ENCODE measurements at regions not wholly inside any gene's neighbourhood (a gene's known extent, or its start where the extent isn't known, plus 50 kb on each side); places are given as distances from the start of the nearest gene placed in this dataset.

DNA sequence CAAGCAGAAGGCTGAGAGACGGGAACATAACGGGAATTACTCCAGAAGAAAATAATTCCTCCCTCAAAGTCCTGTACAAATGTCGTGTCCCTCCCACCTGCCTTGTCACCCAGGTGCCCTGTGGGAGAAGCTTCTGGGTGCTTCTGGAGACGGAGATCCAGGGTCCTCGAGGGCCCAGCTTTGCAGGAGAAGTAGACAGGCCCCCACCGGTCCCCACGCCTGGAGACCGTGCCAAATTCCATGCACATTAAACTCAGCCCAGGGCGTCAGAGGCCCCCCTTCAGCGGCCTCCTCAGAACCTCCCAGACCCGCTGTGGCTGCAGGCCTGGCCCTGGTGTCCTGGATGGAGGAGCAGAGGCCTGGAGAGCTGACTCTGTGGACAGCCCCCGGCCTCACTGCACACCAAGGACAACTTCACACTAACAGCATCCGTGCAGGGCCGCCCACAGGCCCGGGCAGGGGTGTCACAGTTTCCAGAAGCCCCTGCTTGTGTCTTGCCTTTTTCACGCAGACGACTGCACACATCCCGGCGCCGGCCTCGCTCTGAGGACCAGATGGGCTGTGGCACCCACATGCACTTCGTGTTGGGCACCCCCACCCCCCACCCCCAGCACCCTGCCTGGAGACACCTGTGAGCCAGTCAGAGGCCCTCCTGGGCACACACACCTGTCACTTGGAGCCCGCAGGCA lies 734.3 kb downstream of the BRD1 start:
- no peak for DNase-seq

DNA sequence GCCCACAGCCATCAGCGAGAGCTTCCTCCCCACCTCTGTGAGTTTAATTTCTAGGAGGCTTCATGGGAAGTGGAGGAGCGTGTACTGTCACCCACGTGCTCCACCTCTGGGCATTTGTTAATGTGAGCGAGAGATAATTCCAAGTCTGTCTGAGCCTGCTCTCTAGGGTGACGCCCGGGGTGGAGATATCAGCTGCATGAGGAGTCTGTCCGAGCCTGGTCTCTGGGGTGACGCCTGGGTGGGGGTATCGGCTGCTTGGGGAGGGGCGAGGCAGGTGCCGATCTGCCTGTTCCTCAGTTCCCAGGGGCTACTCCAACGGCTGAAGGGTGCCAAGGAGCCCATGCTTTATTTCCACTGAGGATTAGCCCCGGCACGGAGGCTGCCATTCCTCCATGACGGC lies 735.0 kb downstream of the BRD1 start:
- DNase-seq: no peak

DNA sequence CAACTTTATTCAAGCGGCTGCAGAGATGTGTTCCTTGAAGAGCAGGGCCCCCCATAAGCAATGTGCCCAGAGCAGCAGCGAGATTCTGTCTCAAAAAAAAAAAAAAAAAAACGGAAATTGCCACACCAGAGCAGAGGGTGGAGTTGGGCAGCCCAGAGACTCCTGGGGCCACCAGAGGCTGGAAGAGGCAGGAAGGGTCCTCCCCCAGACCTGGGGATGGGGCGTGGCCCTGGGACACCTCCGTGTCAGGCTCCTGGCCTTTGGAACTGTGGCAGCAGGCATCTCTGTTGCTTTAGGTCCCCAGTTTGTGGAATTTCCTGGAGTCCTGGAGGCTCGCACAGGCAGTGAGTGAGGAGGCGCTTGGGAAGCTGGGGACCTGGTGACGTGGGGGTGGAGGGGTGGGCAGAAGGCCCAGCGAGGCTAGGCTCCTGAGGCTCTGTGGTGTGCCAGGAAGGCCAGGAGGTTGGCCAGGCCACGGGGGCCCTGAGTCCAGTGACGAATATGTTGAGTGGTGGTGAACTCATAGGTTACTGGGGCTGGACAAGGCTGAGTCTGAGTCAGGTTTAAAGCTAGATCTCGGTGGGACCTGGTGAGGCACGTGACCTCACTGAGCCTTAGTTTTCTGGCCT lies 735.6 kb downstream of the BRD1 start:
- DNase-seq: no peak

DNA sequence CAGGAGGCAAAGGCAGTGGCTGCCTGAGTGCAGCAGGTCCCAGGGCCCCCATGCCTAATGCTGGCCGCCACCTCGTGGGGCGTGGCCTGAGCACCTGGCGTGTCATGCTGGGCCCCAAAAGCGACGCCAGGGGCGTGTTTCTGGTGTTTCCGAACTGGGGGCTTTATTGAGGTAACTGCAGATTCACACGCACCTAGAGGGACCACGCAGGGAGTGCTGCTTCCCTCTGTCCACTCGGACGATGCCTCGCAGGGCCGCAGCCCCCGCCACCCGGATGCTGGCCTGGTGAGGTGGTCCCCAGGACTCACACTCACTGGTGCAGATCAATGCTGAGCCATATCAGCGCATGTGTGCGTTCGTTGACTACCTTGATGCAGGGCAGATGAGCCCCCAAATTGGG lies 736.2 kb downstream of the BRD1 start:
- DNase-seq: no peak

DNA sequence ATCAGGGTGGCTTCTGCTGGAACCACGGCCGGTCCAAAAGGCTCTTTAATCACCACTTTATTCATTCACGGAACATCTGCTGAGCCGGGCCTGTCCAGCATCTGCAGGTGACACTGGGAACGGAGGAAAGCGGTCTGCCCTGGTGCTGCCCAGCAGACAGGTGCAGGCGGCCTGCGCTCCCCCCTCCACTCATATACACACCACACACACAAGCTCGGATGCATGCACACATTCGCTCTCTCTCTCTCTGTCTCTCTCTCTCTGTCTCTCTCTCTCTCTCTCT lies 736.9 kb downstream of the BRD1 start:
- DNase-seq: no peak

DNA sequence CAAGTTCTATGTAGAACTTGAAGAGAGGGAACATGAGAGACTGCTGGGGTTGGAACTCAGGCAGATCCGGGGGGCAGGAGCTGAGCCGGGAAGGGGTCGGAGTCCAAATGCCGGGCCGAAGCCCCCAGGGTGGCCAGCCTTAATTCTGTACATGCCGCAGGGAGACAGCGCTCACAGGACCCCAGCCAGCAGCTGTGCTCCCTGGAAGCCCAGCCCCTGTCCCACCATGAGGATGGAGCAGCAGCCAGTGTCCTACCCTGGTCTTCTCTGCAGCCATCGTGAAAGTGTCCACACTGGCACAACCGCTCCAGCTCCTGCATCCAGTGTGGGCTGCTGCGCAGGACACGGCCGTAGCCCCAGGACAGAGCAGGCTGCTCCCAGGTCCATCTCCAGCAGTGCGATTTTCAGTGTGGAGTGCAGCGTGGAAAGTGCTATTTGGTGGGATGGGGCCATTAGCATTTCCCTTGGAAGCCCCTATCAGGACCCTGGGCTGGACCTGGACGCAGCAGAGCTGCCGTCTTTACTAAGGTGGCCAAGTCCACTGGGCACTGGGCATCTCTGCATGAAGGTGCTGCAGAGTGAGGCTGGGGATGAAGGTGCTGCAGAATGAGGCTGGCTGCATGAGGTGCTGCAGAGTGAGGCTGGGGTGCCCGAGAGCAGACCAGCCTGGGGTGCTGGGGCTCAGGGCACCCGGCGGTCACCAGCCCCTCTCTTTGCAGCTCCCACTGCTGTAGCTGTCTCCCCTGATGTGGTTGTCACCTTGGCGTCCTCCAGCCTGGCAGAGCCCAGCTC lies 737.4 kb downstream of the BRD1 start:
- no peak for DNase-seq

DNA sequence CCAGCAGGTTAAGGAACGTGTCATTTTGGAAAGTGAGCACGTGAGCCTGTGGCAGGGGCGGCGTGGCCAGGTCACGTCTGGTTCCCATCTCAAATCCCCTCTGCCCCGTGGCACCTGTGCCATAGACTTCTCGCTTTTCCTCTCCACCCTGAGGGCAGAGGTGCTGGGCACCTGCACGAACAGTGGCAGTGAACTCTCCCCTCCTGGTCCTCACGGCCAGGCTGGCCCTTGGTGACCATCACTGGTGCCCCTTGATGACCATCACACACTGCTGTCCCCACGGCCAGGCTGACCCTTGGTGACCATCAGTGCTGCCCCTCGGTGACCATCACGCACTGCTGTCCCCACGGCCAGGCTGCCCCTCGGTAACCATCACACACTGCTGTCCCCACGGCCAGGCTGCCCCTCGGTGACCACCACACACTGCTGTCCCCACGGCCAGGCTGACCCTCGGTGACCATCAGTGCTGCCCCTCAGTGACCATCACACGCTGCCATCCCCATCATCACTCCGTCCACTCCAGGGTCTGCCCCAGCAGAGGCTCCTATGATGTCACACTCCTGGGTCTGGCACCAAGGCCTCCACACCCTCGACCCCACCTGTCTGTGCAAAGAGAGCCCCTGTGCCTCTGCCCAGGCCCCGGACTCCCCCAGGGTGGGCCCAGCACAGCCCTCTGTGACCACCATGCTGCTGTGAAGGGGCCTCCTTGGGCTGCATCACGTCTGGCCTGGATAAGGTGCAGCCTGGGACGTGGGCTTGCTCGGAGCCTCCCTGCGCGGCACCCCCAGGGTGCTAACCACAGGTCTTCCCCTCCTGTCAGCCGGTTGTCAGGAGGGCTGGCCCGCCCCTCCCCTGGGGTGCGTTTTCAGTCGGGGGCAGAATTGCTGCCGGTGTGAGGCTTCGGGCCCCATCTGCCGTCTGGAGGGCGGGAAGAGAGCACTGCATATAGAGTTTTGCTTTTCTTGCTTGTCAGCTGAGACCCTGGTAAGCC lies 738.6 kb downstream of the BRD1 start:
- DNase-seq: no peak

DNA sequence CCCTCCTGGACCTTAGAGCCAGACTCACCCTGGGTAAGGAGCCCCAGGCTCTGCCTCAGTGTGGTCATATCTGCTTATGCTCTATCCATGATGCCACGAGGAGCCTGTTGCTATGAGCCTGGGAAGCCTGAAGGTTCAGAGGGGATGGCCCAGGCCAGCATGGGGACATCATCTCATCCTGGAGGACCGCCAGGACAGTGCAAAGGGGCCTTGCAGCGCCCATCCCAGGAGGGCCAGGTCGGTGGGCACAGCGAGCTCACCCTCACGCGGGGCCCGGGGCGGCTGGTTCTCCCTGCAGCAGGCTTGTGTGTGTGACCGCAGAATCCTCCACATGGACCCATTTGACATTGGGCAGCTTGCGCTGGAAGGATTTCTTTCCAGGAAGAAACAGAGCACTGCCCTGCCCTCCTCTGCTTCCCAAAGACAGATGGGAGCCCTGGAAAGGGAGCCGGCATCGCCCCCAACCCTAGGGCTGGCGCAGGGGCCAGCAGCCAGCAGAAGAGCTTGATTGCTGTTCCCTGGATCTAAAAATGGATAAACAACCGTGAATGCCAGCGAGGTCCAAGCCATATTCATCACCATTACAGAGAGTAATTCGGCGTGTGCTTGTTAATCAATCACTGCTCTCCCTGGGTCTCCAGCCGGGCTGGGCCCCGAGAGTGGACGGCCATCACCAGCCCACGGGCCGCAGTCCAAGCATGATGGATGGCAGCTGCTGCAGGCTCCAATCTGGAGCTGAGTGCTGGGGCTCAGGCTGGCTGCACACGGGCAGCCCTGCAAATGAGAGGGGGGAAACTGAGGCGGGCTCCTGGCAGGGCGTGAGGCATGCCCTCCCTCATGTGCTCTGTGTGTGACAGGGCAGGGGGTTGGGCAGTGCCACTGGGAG lies 739.7 kb downstream of the BRD1 start:
- no peak for DNase-seq

DNA sequence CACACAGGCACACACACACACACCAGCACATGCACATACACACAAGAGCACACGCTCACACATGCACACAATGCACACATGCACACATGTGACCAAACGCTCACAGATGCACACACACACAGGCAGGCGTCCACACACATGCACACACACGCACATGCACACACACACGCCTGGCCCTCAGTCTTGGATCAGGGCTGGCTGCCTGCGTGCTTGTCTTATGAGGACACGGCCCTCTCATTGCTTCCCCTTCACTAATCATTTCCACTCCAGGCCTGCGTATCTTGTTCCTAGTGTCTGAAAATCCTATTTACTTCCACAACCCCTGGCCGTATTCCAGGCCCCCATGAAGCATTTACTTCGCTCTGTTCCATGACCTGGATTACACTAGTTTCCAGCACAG lies 740.5 kb downstream of the BRD1 start:
- no peak for DNase-seq

DNA sequence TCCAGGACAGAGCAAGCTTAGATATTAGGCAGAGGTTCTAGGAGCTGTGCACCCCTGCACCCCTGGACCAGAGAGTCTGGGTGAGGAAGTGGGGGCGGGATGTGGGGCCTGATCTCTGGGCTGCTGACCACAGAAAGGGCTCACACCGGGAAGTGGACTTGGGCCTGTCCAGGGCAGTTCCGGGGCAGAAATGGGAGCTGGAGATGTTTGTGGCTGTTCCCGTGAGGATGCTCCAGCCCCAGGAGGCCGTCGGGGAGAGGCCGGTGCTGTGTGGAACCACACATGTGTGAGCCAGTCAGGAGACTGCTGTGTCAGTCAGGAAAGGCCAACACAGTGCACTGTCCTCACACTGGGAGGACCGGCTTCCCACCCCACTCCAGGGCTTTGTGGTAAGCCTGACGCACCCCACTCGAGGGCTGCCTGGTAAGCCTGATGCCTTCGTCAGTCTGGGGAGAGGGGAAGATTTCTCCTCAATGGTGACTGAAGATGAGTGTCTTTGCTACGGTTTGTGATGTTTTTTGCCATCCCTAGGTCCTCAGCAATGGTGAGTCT lies 741.0 kb downstream of the BRD1 start:
- DNase-seq: no peak

DNA sequence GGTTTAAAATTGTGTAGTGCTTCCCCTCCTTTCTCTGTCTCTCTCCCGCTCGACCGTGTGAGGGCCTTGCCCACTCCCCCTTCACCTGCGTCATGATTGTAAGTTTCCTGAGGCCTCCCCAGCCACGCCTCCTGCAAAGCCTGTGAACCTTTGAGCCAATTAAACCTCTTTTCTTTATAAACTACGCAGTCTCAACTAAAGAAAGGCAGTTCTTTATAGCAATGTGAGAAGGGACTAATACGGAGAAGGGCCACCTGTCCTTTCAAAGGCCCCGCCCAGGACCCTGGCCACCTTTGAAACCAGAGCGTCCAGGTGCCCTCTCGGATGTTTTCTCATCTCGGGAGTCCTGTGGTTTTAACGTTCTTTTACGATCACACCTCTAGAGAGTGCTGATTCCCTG lies 741.5 kb downstream of the BRD1 start:
- no peak for DNase-seq

DNA sequence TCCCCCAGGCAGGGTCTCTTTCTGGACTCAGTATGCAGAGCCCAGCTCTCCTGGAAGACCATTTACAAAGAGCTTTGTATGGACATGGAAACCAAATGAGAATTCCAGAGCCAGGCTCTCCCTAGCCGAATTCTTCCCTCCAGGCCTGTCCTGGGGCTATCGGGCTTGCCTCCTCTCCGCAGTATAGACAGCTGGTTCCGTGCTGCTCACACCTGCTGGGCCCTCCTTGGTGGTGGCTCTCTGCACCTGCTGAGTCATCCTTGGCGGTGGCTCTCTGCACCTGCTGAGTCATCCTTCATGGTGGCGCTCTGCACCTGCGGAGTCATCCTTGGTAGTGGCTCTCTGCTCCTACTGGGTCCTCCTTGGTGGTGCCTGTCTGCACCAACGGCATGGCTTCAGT lies 743.5 kb downstream of the BRD1 start:
- no peak for DNase-seq

DNA sequence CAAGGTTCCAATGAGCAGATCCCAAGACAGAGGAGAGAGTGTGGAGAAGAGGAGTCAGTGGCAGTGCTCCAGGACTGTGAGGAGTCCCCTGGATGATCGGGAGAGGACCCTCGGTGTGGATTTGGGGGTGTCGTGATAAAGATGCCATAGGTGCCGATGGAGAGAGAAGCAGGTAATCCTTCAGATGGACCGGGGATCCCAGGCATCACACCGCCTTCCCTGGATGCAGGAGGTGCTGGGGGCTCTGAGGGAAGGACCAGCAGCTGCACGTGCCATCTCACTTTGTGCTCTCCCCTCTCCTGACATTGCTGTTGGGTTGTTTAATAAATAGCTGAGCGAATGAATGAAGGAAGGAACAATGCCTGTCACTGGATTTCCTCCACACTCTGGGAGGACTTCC lies 744.1 kb downstream of the BRD1 start:
- DNase-seq: no peak

DNA sequence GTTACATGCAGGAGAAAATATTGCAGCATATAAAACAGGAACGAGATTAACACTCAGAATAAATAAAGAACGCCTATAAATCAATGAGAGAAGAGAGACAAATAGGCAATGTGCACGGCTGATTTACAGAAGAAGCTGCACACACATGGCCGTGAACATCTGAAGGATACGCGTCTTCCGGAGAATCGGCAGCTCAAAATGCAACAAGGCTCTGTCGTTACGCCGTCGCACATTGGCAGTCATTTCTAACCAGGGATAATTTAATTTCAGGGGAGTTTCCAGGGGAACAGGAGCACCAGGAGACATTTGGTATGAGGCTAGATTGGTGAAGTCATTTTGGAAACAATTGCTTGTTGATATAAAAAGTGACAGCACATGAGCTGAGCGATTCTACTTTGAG lies 745.2 kb downstream of the BRD1 start:
- no peak for DNase-seq

DNA sequence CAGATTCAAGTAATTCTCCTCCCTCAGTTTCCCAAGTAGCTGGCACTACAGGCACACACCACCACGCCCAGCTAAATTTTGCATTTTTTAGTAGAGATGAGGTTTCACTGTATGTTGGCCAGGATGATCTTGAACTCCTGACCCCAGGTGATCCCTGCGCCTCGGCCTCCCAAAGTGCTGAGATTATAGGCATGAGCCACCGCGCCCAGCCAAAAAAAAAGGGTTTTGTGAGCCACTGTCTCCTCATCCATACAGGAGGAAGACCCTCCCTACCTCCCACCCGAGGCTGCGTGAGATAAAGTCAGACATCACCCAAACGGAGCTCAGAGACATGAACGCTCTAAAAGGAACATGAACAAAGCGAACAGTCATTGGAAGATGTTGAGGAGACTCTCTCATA lies 745.7 kb downstream of the BRD1 start:
- DNase-seq: no peak

DNA sequence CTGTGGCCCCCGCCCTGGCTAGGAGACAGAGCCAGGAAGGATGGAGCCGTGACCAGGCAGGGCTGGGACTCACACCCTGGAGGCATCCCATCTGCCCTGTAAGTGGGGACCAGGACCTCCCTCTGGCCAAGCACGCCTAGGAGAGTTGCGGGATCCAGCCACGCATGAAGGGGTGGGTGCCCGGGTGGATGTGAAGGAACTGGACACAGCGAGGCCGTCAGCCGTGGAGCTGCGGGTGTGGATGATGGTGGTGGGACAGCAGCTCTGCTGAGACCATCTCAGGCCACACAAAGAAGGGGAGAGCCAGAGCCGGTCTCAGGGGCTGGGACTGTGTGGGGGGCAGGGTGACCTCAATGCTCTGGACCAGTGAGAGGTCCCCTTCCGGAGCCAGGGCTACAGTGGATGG lies 746.4 kb downstream of the BRD1 start:
- DNase-seq: no peak

DNA sequence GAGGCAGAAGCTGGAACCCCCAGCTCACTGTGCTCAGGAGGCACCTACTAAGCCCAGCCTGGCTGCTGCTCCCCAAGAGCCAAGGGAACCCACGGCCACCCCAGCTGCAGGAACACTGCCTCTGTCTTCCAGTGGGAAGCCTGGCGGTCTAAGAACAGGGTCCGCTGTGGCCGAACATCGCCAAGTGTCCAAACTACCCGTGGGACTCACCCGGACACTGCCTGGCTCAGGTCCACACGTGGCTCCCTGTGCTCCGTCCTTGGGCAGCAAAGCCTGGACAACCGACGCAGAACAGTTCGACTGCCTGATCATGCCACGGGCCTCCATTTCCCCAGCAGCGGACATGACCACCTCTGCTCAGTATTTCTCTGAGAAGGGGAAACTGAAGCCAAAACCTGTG lies 747.0 kb downstream of the BRD1 start:
- DNase-seq: no peak

DNA sequence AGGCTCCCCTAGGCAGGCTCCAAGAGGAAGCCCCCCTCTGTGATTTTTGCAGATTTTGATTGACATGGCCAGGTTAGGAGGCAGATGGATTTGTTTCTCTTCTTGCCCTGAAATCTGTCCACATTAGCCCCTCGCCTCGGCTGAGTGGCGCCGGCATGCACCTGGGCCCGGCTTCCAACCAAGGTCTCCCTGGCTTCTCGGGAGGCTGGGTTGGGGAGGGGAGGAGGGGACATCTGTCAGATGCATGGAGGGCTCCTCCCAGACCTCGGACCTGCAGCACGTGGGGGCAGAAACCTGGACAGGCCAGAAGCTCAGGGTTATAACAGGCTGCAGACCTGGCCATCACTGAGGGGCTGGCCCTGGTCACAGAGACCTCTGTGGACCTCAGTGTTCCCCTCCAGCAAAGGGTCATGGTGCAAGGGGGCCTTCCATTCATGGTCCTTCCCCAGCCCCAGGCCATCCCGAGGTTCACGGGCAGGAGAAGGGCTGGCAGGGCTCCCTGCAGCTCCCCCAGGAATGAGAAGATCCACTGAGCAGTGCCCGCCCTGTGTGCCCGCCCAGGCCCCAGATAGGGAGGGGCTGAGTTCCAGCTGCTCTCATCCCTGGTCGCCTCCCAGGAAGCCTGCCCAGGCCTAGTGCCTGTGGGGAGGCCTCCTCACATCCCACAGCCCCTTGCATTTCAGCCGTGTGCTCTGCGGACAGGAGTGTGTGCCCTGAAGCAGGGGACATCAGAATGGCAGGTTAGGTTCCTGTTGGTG lies 747.8 kb downstream of the BRD1 start:
- no peak for DNase-seq

DNA sequence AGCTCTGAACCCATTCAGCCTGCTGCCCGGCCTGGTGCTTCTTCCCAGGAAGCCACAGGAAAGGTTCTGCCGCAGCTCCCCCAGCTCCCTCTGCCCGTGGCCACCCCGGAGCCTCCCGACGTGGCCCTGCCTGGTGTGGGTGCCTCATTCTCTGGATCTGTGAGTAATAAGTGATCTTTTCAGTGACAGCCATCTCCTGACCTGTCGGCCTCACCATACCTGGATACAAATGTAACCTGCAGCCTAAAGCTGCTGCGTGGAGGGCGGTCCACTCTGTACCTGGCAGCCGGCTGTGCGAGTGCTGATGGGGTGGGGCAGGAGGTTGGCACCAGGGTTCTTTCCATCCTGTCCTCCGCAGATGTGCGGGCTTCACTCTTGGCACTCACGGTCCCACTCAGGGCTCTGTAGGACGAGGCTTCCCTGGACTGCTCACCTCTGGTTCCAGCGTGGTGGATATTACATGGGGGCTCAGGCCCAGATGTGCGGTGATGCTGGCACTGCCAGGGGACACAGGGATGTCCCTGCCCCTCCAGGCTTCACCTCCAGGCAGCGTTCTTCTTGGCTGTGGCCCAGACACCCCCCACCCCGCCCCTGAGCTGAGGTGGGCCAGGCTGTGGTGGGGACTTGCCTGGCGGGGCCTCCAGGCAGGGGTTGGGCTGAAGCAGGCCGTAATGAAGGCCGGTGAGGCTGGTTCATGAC lies 748.5 kb downstream of the BRD1 start:
- DNase-seq: no peak

DNA sequence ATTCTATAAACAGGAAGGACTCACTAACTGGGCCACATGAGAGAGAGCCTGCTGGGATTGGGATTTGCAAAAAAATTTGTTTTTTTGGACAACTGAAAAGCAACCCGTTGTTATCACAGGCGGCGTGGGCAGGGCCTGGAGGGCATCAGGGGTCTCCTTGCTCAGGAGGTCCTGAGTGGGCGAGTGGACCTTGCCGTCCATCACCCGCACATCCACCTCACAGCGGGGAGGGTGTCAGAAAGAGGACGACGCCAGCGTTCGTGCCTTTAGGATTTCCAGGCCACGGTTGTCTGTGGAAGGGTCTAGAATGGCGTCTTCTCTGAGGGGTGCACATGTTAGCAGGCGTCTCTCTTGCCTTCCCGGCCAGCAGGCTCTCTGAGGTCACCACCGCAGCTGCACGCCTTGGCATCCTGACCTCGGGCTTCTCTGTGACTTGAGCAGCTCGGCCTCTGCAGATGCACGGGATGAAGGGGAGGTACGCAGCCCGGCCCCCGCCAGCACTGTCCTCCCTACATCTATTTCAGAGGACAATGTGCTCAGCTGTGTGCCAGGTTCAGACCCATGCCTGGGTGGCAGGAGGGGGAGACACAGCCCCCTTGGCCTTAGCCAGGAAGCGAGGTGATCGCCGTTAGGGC lies 749.5 kb downstream of the BRD1 start:
- no peak for DNase-seq

All from SW 1271 (cell line).